ENCODE measurements at regions not wholly inside any gene's neighbourhood (a gene's known extent, or its start where the extent isn't known, plus 50 kb on each side); places are given as distances from the start of the nearest gene placed in this dataset.

DNA sequence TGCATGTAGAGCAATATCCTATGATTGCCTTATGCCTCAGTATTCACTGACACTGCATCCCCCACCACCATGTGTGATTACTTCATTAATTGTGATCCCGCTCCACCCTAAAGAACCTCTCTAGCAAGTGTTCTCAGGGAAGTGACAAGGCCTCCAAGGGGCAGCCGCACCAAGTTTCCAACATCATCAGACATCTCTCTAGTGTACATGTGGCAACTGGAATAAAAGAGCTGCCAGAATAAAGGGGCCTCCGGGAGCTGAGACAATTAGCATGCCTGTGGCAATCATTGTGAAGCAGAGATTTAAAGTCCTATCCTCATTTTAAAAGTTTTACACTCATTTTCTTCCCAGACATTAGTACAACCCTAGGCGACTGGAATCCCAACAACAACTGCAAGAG is 902.1 kb upstream of the SEMA6D start:
- TF ChIP-seq, protein P1, sequence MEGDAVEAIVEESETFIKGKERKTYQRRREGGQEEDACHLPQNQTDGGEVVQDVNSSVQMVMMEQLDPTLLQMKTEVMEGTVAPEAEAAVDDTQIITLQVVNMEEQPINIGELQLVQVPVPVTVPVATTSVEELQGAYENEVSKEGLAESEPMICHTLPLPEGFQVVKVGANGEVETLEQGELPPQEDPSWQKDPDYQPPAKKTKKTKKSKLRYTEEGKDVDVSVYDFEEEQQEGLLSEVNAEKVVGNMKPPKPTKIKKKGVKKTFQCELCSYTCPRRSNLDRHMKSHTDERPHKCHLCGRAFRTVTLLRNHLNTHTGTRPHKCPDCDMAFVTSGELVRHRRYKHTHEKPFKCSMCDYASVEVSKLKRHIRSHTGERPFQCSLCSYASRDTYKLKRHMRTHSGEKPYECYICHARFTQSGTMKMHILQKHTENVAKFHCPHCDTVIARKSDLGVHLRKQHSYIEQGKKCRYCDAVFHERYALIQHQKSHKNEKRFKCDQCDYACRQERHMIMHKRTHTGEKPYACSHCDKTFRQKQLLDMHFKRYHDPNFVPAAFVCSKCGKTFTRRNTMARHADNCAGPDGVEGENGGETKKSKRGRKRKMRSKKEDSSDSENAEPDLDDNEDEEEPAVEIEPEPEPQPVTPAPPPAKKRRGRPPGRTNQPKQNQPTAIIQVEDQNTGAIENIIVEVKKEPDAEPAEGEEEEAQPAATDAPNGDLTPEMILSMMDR (IDR thresholded peaks at IDR 0.05): no peak
- TF ChIP-seq POLR2A (IDR thresholded peaks at IDR 0.05): no peak

Measured in esophagus squamous epithelium (tissue), 4 donors.